Central memory CD8-positive, alpha-beta T cell (primary cell): ENCODE measurements at regions not wholly inside any gene's neighbourhood (a gene's known extent, or its start where the extent isn't known, plus 50 kb on each side); places are given as distances from the start of the nearest gene placed in this dataset.

Experiments used
- ATAC-seq: fragments of 150-1000 bp; cut with Tn5 transposase; replicated peaks from 2 replicates; pipeline ENCODE4 v1.10.0; 2022; ENCODE audit warnings: mild to moderate bottlenecking, moderate FRiP score, moderate number of reproducible peaks; ENCODE audit not compliant: poor library complexity, severe bottlenecking; ENCODE audit errors: extremely low read depth
- DNase-seq, 2 donors: peaks; one replicate each; pipeline ENCODE4 v3.0.0; 2021; ENCODE audit warnings: low spot score in 2 of 2
- H3K27ac Mint-ChIP-seq: one replicate; pipeline ENCODE4 v1.8.0; 2022; ENCODE audit warnings: low read depth, mild to moderate bottlenecking, moderate library complexity, mixed read lengths
- H3K27me3 Mint-ChIP-seq: one replicate; pipeline ENCODE4 v1.8.0; 2022; ENCODE audit warnings: mixed read lengths
- H3K36me3 Mint-ChIP-seq: one replicate; pipeline ENCODE4 v1.8.0; 2022; ENCODE audit warnings: mild to moderate bottlenecking, moderate library complexity, mixed read lengths; ENCODE audit not compliant: insufficient read depth
- H3K4me1 Mint-ChIP-seq: one replicate; pipeline ENCODE4 v1.8.0; 2022; ENCODE audit warnings: mixed read lengths
- H3K4me3 Mint-ChIP-seq: one replicate; pipeline ENCODE4 v1.8.0; 2022; ENCODE audit warnings: mild to moderate bottlenecking, moderate library complexity, mixed read lengths
- H3K9me3 Mint-ChIP-seq: one replicate; pipeline ENCODE4 v1.8.0; 2022; ENCODE audit warnings: mixed read lengths

GRCh38 chr6:147933224-147933623 is 409.4 kb upstream of the SASH1 start:
- no peak overlapping the region for H3K27ac Mint-ChIP-seq
- no peaks in the 10 kb centered on the region for H3K4me1 Mint-ChIP-seq
- H3K9me3 Mint-ChIP-seq, result peaks cover 13% of the 10 kb centered on the region
- DNase-seq, result no peak
- H3K36me3 Mint-ChIP-seq, result peaks cover 1% of the 10 kb centered on the region
- H3K27me3 Mint-ChIP-seq, result no peaks in the 10 kb centered on the region
- no peak for ATAC-seq
- H3K4me3 Mint-ChIP-seq, result no peak overlapping the region

GRCh38 chr6:147935656-147936055 is 407.0 kb upstream of the SASH1 start:
- H3K4me1 Mint-ChIP-seq, result no peaks in the 10 kb centered on the region
- ATAC-seq (no peak), DNase-seq (no peak)
- H3K27ac Mint-ChIP-seq, result no peak overlapping the region
- H3K27me3 Mint-ChIP-seq, result no peaks in the 10 kb centered on the region
- H3K9me3 Mint-ChIP-seq, result peaks cover 6% of the 10 kb centered on the region
- H3K36me3 Mint-ChIP-seq, result peaks cover 1% of the 10 kb centered on the region
- H3K4me3 Mint-ChIP-seq, result no peak overlapping the region

- H3K4me1 Mint-ChIP-seq, result no peaks in the 10 kb centered on the region
- ATAC-seq, result no peak
- peaks cover 6% of the 10 kb centered on the region for H3K9me3 Mint-ChIP-seq
- peaks cover 1% of the 10 kb centered on the region for H3K36me3 Mint-ChIP-seq
- no peak overlapping the region for H3K27ac Mint-ChIP-seq
- no peaks in the 10 kb centered on the region for H3K27me3 Mint-ChIP-seq
- no peak overlapping the region for H3K4me3 Mint-ChIP-seq
- no peak for DNase-seq
These were observed 405.8 kb upstream of the SASH1 start for GRCh38 chr6:147936703-147937470.

GRCh38 chr6:147941143-147941542 is 401.5 kb upstream of the SASH1 start:
- no peaks in the 10 kb centered on the region for H3K27me3 Mint-ChIP-seq

GRCh38 chr6:147942363-147942762 is 400.3 kb upstream of the SASH1 start:
- peaks cover 23% of the 10 kb centered on the region for H3K9me3 Mint-ChIP-seq
- no peaks in the 10 kb centered on the region for H3K36me3 Mint-ChIP-seq
- H3K4me1 Mint-ChIP-seq, result no peaks in the 10 kb centered on the region
- no peak for DNase-seq
- no peak overlapping the region for H3K4me3 Mint-ChIP-seq
- H3K27me3 Mint-ChIP-seq, result no peaks in the 10 kb centered on the region
- no peak overlapping the region for H3K27ac Mint-ChIP-seq
- ATAC-seq, result no peak

More at GRCh38 chr6:147941143-147941542, 401.5 kb upstream of the SASH1 start:
- Mint-ChIP-seq H3K4me1 (no peaks in the 10 kb centered on the region), H3K27ac (no peak overlapping the region), H3K36me3 (no peaks in the 10 kb centered on the region), H3K4me3 (no peak overlapping the region), H3K9me3 (peaks cover 23% of the 10 kb centered on the region)
- DNase-seq, result no peak
- ATAC-seq, result no peak

- Mint-ChIP-seq H3K27ac (no peak overlapping the region), H3K4me3 (no peak overlapping the region), H3K9me3 (peaks cover 23% of the 10 kb centered on the region), H3K36me3 (no peaks in the 10 kb centered on the region), H3K4me1 (no peaks in the 10 kb centered on the region), H3K27me3 (no peaks in the 10 kb centered on the region)
- DNase-seq (no peak), ATAC-seq (no peak)
These were observed 398.5 kb upstream of the SASH1 start for GRCh38 chr6:147944122-147944521.

DNA sequence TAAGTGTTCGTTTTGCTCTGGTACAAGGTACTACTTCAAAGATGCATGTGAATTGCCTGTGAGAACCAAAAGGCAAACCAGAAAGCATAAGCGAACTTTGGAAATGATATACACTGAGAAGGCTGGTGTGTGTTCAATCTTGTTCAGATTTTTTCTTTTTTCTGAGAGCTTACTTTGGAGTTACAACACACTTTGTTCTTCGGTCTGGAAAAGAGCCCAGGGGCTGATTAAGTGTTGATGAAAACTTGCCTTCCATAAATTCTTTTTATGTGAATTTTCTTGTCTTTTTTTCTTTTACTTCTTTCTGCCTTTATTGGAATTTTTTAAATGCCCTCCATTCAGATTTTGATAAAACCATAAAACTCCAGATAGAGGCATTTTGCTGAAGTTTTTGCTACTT is 395.1 kb upstream of the SASH1 start:
- no peak for DNase-seq
- H3K27me3 Mint-ChIP-seq, result no peaks in the 10 kb centered on the region

GRCh38 chr6:147949981-147950622 is 392.5 kb upstream of the SASH1 start:
- Mint-ChIP-seq H3K9me3 (peaks cover 6% of the 10 kb centered on the region), H3K27ac (no peak overlapping the region), H3K27me3 (no peaks in the 10 kb centered on the region), H3K4me3 (no peak overlapping the region), H3K36me3 (no peaks in the 10 kb centered on the region), H3K4me1 (no peaks in the 10 kb centered on the region)
- ATAC-seq (no peak), DNase-seq (no peak)

More for the DNA sequence above, 395.1 kb upstream of the SASH1 start:
- no peaks in the 10 kb centered on the region for H3K36me3 Mint-ChIP-seq
- H3K4me1 Mint-ChIP-seq, result no peaks in the 10 kb centered on the region
- H3K9me3 Mint-ChIP-seq, result peaks cover 23% of the 10 kb centered on the region
- ATAC-seq, result no peak
- no peak overlapping the region for H3K27ac Mint-ChIP-seq
- no peak overlapping the region for H3K4me3 Mint-ChIP-seq

- H3K9me3 Mint-ChIP-seq, result peaks cover 1% of the 10 kb centered on the region
These were observed 392.0 kb upstream of the SASH1 start for GRCh38 chr6:147950623-147950987.

DNA sequence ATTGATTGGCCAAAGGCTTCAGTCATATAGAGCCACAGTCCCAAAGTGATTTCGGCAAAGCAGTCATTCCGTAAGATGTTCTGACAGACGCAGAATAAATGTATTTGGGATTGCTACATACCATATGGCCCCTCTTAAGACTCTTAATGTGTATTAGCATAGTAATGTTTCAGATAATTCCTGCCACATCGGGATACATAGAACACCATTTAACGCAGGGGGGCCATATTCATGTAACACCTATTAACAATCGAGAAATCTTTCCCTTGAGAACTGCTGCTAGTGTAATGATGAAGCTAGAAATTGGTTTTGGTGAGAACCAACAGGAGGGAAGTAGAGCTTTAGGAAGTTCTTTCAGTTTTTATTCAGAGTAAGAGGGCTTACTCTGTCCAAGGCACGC is 390.9 kb upstream of the SASH1 start:
- no peaks in the 10 kb centered on the region for H3K4me1 Mint-ChIP-seq

More at GRCh38 chr6:147950623-147950987, 392.0 kb upstream of the SASH1 start:
- Mint-ChIP-seq H3K4me3 (no peak overlapping the region), H3K27me3 (no peaks in the 10 kb centered on the region), H3K27ac (no peak overlapping the region), H3K36me3 (no peaks in the 10 kb centered on the region), H3K4me1 (no peaks in the 10 kb centered on the region)
- no peak for DNase-seq
- ATAC-seq, result no peak

GRCh38 chr6:147954938-147955337 is 387.7 kb upstream of the SASH1 start:
- DNase-seq (no peak), ATAC-seq (no peak)
- Mint-ChIP-seq H3K36me3 (no peaks in the 10 kb centered on the region), H3K27ac (no peak overlapping the region), H3K27me3 (no peaks in the 10 kb centered on the region), H3K4me3 (no peak overlapping the region), H3K4me1 (no peaks in the 10 kb centered on the region), H3K9me3 (no peaks in the 10 kb centered on the region)

More for the DNA sequence above, 390.9 kb upstream of the SASH1 start:
- Mint-ChIP-seq H3K27me3 (no peaks in the 10 kb centered on the region), H3K9me3 (no peaks in the 10 kb centered on the region), H3K36me3 (no peaks in the 10 kb centered on the region), H3K4me3 (no peak overlapping the region), H3K27ac (no peak overlapping the region)
- DNase-seq, result no peak
- ATAC-seq, result no peak

DNA sequence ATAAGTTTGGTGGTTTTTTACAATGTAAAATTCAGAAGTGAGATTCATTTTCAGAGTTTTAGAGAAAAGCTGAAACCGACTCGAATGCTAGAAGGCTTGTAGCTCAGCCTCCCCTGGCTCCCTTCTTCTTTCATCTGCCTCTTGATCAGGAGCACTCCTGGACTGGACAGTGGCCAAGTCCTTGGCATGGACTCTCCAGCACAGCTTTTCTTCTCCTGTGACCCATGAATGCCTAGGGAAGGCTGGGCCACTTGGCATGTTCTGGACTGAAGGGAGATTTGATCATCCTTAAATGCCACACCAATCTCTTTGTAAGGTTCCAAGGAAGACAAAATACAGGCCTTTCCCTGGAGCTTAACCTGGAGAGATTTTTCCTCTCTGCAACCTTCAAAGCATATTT is 384.0 kb upstream of the SASH1 start:
- Mint-ChIP-seq H3K9me3 (no peaks in the 10 kb centered on the region), H3K27me3 (no peaks in the 10 kb centered on the region), H3K4me1 (no peaks in the 10 kb centered on the region), H3K27ac (no peak overlapping the region), H3K4me3 (no peak overlapping the region), H3K36me3 (no peaks in the 10 kb centered on the region)
- DNase-seq (no peak), ATAC-seq (no peak)

DNA sequence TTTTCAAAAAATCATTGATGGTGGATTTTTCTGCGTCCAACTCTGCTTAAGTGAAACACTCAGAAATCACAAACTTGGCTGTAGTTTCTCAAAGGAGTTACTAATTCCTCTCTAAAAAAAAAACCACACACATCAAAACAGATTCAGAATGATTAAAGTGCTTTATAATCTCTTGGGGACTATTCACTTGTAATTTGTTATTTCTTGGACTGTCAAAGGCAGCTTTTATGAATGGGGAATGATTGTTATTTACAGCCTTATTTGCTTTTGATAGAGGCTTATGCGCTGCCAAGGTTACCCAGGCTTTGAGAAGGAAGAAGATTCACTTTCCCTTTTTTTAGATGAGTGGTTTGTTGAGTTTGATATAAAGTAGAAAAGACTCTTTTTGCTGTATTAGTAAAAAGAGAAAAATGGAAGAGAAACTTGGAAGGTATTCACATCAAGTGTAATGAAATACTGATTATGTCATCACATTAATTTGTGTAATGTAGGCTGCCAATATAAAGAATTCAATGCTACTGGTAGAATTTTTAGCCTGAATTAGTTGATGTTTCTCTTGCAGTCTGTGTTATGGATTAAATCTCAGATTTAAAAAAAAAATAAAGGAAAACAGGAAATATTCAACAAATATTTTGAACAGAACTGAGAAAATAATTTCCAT is 381.0 kb upstream of the SASH1 start:
- H3K4me1 Mint-ChIP-seq, result no peaks in the 10 kb centered on the region
- no peak overlapping the region for H3K4me3 Mint-ChIP-seq
- DNase-seq, result no peak
- H3K27me3 Mint-ChIP-seq, result no peaks in the 10 kb centered on the region
- H3K9me3 Mint-ChIP-seq, result no peaks in the 10 kb centered on the region
- ATAC-seq, result no peak
- no peak overlapping the region for H3K27ac Mint-ChIP-seq
- H3K36me3 Mint-ChIP-seq, result no peaks in the 10 kb centered on the region
